Dedifferentiated amniotic fluid mesenchymal stem cell (primary cell): ENCODE measurements at regions not wholly inside any gene's neighbourhood (a gene's known extent, or its start where the extent isn't known, plus 50 kb on each side); places are given as distances from the start of the nearest gene placed in this dataset.
"Not testable (repeated sequence)": the region's sequence is repeated elsewhere in the genome, so short reads cannot be mapped to it uniquely, and the experiment has no call there.

Experiments used
- DNase-seq: peaks from one replicate; pipeline ENCODE4 v3.0.0-alpha.2; 2016; ENCODE audit errors: extremely low spot score

GRCh38 chr16:65624229-65624628, 502.4 kb upstream of the CDH11 start:
- DNase-seq: no peak

GRCh38 chr16:65622871-65623270, 501.0 kb upstream of the CDH11 start:
- no peak for DNase-seq

GRCh38 chr16:65622151-65622550, 500.3 kb upstream of the CDH11 start:
- DNase-seq: no peak

GRCh38 chr16:65621640-65622039, 499.8 kb upstream of the CDH11 start:
- no peak for DNase-seq

GRCh38 chr16:65619606-65620005, 497.7 kb upstream of the CDH11 start:
- no peak for DNase-seq

GRCh38 chr16:65618931-65619330, 497.1 kb upstream of the CDH11 start:
- no peak for DNase-seq

GRCh38 chr16:65618333-65618732, 496.5 kb upstream of the CDH11 start:
- DNase-seq: no peak

- no peak for DNase-seq
These were observed 495.6 kb upstream of the CDH11 start for GRCh38 chr16:65617421-65617820.

GRCh38 chr16:65608455-65608854, 486.6 kb upstream of the CDH11 start:
- DNase-seq: no peak

- DNase-seq: no peak
These were observed 482.9 kb upstream of the CDH11 start for GRCh38 chr16:65604771-65605170.

- no peak for DNase-seq
These were observed 479.9 kb upstream of the CDH11 start for GRCh38 chr16:65601781-65602180.

GRCh38 chr16:65600629-65601028, 478.8 kb upstream of the CDH11 start:
- DNase-seq: peak; percentile 25

- DNase-seq: no peak
These were observed 478.2 kb upstream of the CDH11 start for GRCh38 chr16:65600046-65600445.

GRCh38 chr16:65598621-65599020, 476.8 kb upstream of the CDH11 start:
- no peak for DNase-seq

GRCh38 chr16:65583498-65583897, 461.6 kb upstream of the CDH11 start:
- DNase-seq: no peak

- DNase-seq: no peak
These were observed 457.2 kb upstream of the CDH11 start for GRCh38 chr16:65579050-65579449.

- DNase-seq: no peak
These were observed 454.8 kb upstream of the CDH11 start for GRCh38 chr16:65576631-65577030.

- DNase-seq: no peak
These were observed 454.3 kb upstream of the CDH11 start for GRCh38 chr16:65576139-65576538.

GRCh38 chr16:65574326-65574966, 452.6 kb upstream of the CDH11 start:
- no peak for DNase-seq

- peak; percentile 65 for DNase-seq
These were observed 450.3 kb upstream of the CDH11 start for GRCh38 chr16:65572156-65572555.

GRCh38 chr16:65570261-65570660, 448.4 kb upstream of the CDH11 start:
- no peak for DNase-seq

GRCh38 chr16:65559846-65560245, 438.0 kb upstream of the CDH11 start:
- no peak for DNase-seq

- not testable (repeated sequence) for DNase-seq
These were observed 427.8 kb upstream of the CDH11 start for GRCh38 chr16:65549689-65550088.

GRCh38 chr16:65548470-65548869, 426.6 kb upstream of the CDH11 start:
- no peak for DNase-seq
